ENCODE measurements at regions not wholly inside any gene's neighbourhood (a gene's known extent, or its start where the extent isn't known, plus 50 kb on each side); places are given as distances from the start of the nearest gene placed in this dataset.
A peak's percentile ranks its signal among the peaks of the same experiment; 100 is the strongest.

DNA sequence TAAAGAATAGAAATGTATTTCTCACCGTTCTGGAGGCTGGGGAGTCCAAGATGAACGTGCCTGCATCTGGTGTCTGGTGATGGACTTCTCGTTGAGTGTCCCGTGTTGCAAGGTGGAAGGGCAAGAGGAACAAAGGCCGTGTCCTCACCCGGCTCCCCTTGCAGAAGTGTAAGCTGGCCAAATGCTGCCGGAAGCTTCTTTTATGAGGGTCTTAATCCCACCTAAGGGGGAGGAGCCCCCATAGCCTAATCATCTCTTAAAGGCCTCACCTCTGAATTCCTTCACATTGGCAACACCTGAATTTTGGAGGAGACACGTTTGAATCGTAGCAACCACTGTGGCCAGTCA lies 99.1 kb upstream of the DAP start:
- TF ChIP-seq, protein P1, sequence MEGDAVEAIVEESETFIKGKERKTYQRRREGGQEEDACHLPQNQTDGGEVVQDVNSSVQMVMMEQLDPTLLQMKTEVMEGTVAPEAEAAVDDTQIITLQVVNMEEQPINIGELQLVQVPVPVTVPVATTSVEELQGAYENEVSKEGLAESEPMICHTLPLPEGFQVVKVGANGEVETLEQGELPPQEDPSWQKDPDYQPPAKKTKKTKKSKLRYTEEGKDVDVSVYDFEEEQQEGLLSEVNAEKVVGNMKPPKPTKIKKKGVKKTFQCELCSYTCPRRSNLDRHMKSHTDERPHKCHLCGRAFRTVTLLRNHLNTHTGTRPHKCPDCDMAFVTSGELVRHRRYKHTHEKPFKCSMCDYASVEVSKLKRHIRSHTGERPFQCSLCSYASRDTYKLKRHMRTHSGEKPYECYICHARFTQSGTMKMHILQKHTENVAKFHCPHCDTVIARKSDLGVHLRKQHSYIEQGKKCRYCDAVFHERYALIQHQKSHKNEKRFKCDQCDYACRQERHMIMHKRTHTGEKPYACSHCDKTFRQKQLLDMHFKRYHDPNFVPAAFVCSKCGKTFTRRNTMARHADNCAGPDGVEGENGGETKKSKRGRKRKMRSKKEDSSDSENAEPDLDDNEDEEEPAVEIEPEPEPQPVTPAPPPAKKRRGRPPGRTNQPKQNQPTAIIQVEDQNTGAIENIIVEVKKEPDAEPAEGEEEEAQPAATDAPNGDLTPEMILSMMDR (IDR thresholded peaks at IDR 0.05; ENCODE audit: low read depth, low read length, missing control alignments), result no peak
- H3K4me3 ChIP-seq (replicated peaks; ENCODE audit: low read depth, low read length), result no peak overlapping the region

DNA sequence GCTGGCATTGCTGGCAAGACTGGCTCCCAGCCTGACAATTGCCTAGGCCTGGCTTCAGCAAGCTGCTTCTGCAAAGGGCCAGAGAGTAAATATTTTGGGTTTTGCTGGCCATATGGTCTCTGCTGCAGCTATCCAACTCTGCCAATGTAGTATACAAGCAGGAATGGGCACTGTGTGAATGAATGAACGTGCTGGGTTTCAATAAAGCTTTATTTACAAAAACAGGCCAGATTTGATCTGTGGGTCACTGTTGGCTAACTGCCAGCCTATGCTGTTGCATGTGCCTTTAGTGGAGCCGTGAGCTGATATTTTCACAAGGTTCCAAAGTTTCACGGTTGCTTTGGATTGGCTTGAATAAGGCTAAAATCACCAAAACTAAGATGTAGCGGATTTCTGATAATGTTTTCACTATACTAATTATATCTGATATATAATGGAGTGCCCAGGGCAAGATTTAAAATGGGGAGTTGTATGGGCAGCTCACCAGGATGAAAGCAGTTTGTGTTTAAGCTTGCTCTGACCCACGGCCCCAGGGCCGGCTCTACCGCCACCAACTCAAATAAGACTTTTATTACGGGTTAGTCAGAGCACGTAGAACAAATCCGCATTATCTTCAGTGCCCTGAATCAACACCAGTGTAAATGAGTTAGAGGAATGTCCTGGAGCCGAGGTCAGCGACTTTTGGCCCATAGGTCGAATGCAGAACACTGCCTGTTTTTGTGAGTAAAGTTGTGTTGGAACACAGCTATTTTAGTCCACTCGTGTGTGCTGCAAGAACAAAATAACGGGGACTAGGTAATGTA lies 98.6 kb upstream of the DAP start:
- no peak overlapping the region for H3K4me3 ChIP-seq (replicated peaks; ENCODE audit: low read depth, low read length)
- DNase-seq (ENCODE audit: extremely low read depth, low read depth), result no peak
- TF ChIP-seq, protein P1 (IDR thresholded peaks at IDR 0.05; ENCODE audit: low read depth, low read length, missing control alignments), result no peak

More for the DNA sequence above, 99.1 kb upstream of the DAP start:
- no peak for DNase-seq (ENCODE audit: extremely low read depth, low read depth)

DNA sequence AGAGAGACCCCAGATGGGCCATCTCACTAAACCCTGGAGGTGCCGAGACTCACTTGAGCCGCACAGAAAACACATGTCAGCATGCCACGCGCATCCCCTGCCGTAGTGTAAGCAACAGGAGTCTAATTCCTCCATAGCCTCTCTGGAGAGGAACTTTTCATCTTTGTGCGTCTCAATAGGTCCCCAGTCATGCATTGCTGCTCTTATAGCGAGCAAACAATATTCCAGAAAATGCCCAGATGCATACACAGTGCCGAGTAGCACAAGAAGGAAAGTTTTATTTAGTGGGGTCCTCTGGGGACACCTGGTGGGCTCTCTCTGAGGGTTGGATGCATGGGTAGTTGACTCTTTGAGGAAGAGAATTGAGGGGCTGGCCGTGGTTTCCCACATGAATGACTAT lies 97.9 kb upstream of the DAP start:
- no peak overlapping the region for H3K4me3 ChIP-seq (replicated peaks; ENCODE audit: low read depth, low read length)
- no peak for DNase-seq (ENCODE audit: extremely low read depth, low read depth)
- TF ChIP-seq, protein P1 (IDR thresholded peaks at IDR 0.05; ENCODE audit: low read depth, low read length, missing control alignments), result no peak

DNA sequence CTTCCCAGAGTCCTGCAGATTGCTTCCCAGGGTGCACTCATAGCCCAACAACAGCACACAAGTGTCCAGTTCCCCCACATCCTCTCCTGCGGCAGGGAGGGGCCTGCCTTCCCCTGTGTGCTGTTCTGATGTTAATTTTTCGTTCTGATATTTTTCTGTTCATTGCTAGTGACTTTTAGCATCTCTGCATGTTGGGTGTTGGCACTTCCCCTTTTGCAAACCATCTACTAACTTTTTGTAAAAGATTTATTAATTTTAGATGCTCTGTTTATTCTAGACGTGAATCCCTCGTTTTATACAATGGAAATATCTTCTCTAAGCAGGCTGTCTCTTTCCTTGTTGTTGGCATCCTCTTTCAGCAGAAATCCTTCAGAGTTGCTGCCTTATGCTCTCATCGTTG lies 97.3 kb upstream of the DAP start:
- no peak for DNase-seq (ENCODE audit: extremely low read depth, low read depth)
- TF ChIP-seq, protein P1 (IDR thresholded peaks at IDR 0.05; ENCODE audit: low read depth, low read length, missing control alignments), result no peak
- H3K4me3 ChIP-seq (replicated peaks; ENCODE audit: low read depth, low read length), result no peak overlapping the region

DNA sequence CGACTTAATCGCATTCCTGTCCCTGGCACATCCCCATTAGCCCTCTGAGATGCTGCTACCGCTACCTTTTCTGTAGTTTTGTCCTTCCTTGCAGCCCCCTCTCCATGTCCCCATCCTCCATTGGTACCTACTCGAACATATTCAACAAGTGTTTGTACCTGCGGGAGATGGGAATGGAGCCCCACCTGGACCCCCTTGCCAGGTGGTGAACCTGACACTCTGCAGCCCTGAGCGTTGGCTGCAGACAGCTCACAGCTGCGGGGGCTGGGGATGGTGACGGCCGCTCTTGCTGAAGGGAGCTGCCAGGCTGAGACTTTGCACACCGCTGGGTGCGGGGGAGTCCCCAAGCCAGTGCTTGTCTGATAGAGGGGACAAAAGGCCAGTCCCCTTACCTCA lies 96.3 kb upstream of the DAP start:
- DNase-seq (ENCODE audit: extremely low read depth, low read depth), result no peak
- no peak overlapping the region for H3K4me3 ChIP-seq (replicated peaks; ENCODE audit: low read depth, low read length)
- TF ChIP-seq, protein P1 (IDR thresholded peaks at IDR 0.05; ENCODE audit: low read depth, low read length, missing control alignments), result no peak

DNA sequence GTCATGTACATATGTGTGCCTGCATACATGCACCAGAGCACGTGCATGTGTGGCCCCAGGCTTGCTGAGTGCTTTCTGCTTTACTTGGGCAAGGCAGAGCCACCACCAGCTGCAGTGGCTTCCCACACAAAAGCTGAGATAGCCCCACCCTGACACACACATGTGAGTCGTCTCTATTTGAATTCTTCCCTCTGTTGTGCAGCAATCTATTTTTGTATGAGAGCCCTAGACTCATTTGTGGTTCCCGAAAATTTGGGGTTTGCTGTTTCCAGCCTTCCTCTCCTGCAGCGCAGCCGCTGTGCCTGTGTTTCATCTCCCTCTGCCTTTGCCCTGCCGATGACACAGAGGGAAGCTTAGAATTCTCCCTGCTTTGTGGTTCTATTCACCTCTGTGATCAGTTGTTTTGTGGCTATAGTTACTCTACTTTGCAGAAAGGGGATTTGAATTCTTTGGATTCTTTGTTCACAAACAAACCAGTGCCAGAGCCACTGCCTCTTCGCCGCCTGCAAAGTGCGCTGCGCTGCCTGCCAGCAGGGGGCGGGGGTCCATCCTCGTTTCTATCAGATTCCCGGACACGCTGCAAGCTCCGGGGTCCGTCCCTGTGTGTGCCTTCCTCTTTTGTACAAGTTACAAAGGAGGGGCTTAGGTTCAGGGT lies 95.8 kb upstream of the DAP start:
- H3K4me3 ChIP-seq (replicated peaks; ENCODE audit: low read depth, low read length), result no peak overlapping the region
- TF ChIP-seq, protein P1 (IDR thresholded peaks at IDR 0.05; ENCODE audit: low read depth, low read length, missing control alignments), result peak; percentile 98
- no peak for DNase-seq (ENCODE audit: extremely low read depth, low read depth)
